Stimulated activated CD4-positive, alpha-beta T cell treated with anti-CD3 and anti-CD28 coated beads, Interleukin-4, amount 100 ng/mL, for 24 hours (primary cell): ENCODE measurements at regions not wholly inside any gene's neighbourhood (a gene's known extent, or its start where the extent isn't known, plus 50 kb on each side); places are given as distances from the start of the nearest gene placed in this dataset.

ENCODE experiments used
- DNase-seq: peaks from one replicate; pipeline ENCODE4 v3.0.0-alpha.2; 2020

- no peak for DNase-seq
Measured at GRCh38 chr15:94769089-94769488, 537.7 kb downstream of the MCTP2 start.

- no peak for DNase-seq
Measured at GRCh38 chr15:94770199-94770598, 538.8 kb downstream of the MCTP2 start.

GRCh38 chr15:94777037-94777436, 545.7 kb downstream of the MCTP2 start:
- no peak for DNase-seq

GRCh38 chr15:94778840-94779239, 547.5 kb downstream of the MCTP2 start:
- DNase-seq, result no peak

GRCh38 chr15:94780166-94780565, 548.8 kb downstream of the MCTP2 start:
- DNase-seq, result no peak

- DNase-seq, result no peak
Measured at GRCh38 chr15:94785091-94785490, 553.7 kb downstream of the MCTP2 start.

GRCh38 chr15:94791008-94791407, 559.6 kb downstream of the MCTP2 start:
- no peak for DNase-seq

GRCh38 chr15:94791510-94791909, 560.1 kb downstream of the MCTP2 start:
- DNase-seq, result no peak

- no peak for DNase-seq
Measured at GRCh38 chr15:94792196-94792595, 560.8 kb downstream of the MCTP2 start.

- DNase-seq, result no peak
Measured at GRCh38 chr15:94793207-94793606, 561.8 kb downstream of the MCTP2 start.

- no peak for DNase-seq
Measured at GRCh38 chr15:94793641-94794040, 562.3 kb downstream of the MCTP2 start.

GRCh38 chr15:94804613-94805012, 573.3 kb downstream of the MCTP2 start:
- DNase-seq, result no peak

GRCh38 chr15:94815110-94815731, 583.9 kb downstream of the MCTP2 start:
- no peak for DNase-seq

GRCh38 chr15:94815914-94816313, 584.6 kb downstream of the MCTP2 start:
- DNase-seq, result no peak

- no peak for DNase-seq
Measured at GRCh38 chr15:94829887-94830884, 598.8 kb downstream of the MCTP2 start.

GRCh38 chr15:94834000-94834399, 602.6 kb downstream of the MCTP2 start:
- no peak for DNase-seq

- no peak for DNase-seq
Measured at GRCh38 chr15:94834494-94834893, 603.1 kb downstream of the MCTP2 start.

GRCh38 chr15:94838281-94838680, 606.9 kb downstream of the MCTP2 start:
- DNase-seq, result no peak

GRCh38 chr15:94840794-94841783, 609.7 kb downstream of the MCTP2 start:
- DNase-seq, result no peak

GRCh38 chr15:94843060-94843459, 611.7 kb downstream of the MCTP2 start:
- DNase-seq, result no peak

GRCh38 chr15:94844198-94844537, 612.8 kb downstream of the MCTP2 start:
- no peak for DNase-seq

GRCh38 chr15:94844538-94845389, 613.4 kb downstream of the MCTP2 start:
- no peak for DNase-seq
